Neural progenitor cell (in vitro differentiated cells): ENCODE measurements at regions not wholly inside any gene's neighbourhood (a gene's known extent, or its start where the extent isn't known, plus 50 kb on each side); places are given as distances from the start of the nearest gene placed in this dataset.
A peak's percentile ranks its signal among the peaks of the same experiment; 100 is the strongest.

ENCODE experiments used
- DNase-seq: peaks from one replicate; pipeline ENCODE4 v3.0.0-alpha.2; 2016; ENCODE audit warnings: low spot score
- H2AFZ ChIP-seq: fragments of 200-600 bp; sonication (generic); replicated peaks from 2 replicates; pipeline ENCODE4 v1.6.1; 2016; ENCODE audit warnings: antibody characterized with exemption
- H3F3A ChIP-seq: fragments of 200-600 bp; sonication (generic); 2 replicates; pipeline ENCODE4 v1.6.1; 2016; ENCODE audit warnings: antibody characterized with exemption, low read depth
- H3K27ac ChIP-seq: fragments of 200-600 bp; sonication (generic); 2 replicates; pipeline ENCODE4 v1.5.1; 2016; ENCODE audit warnings: mild to moderate bottlenecking
- H3K27me3 ChIP-seq: fragments of 200-600 bp; sonication (generic); 2 replicates; pipeline ENCODE4 v1.6.1; 2016; ENCODE audit warnings: mild to moderate bottlenecking, moderate library complexity
- H3K36me3 ChIP-seq: fragments of 200-600 bp; sonication (generic); 2 replicates; pipeline ENCODE4 v1.5.1; 2016
- H3K4me1 ChIP-seq: fragments of 200-600 bp; sonication (generic); 2 replicates; pipeline ENCODE4 v1.6.1; 2016; ENCODE audit warnings: mixed run types
- H3K4me2 ChIP-seq: fragments of 200-600 bp; sonication (generic); 2 replicates; pipeline ENCODE4 v1.6.1; 2016
- H3K4me3 ChIP-seq: fragments of 200-600 bp; sonication (generic); 2 replicates; pipeline ENCODE4 v1.5.1; 2016
- H3K79me2 ChIP-seq: fragments of 200-600 bp; sonication (generic); 2 replicates; pipeline ENCODE4 v1.6.1; 2016; ENCODE audit warnings: low read depth
- H3K9ac ChIP-seq: fragments of 200-600 bp; sonication (generic); 2 replicates; pipeline ENCODE4 v1.6.1; 2016
- H3K9me3 ChIP-seq: fragments of 200-600 bp; sonication (generic); 2 replicates; pipeline ENCODE4 v1.5.1; 2016; ENCODE audit warnings: low read depth
- H4K20me1 ChIP-seq: fragments of 200-600 bp; sonication (generic); 2 replicates; pipeline ENCODE4 v1.6.1; 2016; ENCODE audit warnings: low read depth
- H3K27ac Mint-ChIP-seq: 3 replicates; pipeline ENCODE4 v1.8.0; 2021; ENCODE audit warnings: mixed read lengths
- H3K27me3 Mint-ChIP-seq: 2 replicates; pipeline ENCODE4 v1.8.0; 2022; ENCODE audit warnings: low read depth, mild to moderate bottlenecking, inconsistent platforms, moderate library complexity, mixed read lengths; ENCODE audit not compliant: insufficient read depth
- H3K36me3 Mint-ChIP-seq: 3 replicates; pipeline ENCODE4 v1.8.0; 2021; ENCODE audit warnings: mixed read lengths
- H3K4me1 Mint-ChIP-seq: 3 replicates; pipeline ENCODE4 v1.8.0; 2021; ENCODE audit warnings: mixed read lengths
- H3K4me3 Mint-ChIP-seq: 3 replicates; pipeline ENCODE4 v1.8.0; 2021; ENCODE audit warnings: mild to moderate bottlenecking, moderate library complexity, mixed read lengths
- H3K9me3 Mint-ChIP-seq: 3 replicates; pipeline ENCODE4 v1.8.0; 2020; ENCODE audit warnings: mixed read lengths
- CTCF ChIP-seq: fragments of 200-600 bp; sonication (generic); IDR thresholded peaks from 2 replicates; pipeline ENCODE4 v1.5.1; 2017; ENCODE audit warnings: antibody characterized with exemption, mild to moderate bottlenecking
- EZH2 ChIP-seq: fragments of 200-600 bp; sonication (generic); IDR thresholded peaks from 2 replicates; pipeline ENCODE4 v1.6.1; 2017; ENCODE audit warnings: antibody characterized with exemption, mild to moderate bottlenecking, moderate library complexity
- EZH2phosphoT487 ChIP-seq: fragments of 200-600 bp; sonication (generic); IDR thresholded peaks from 2 replicates; pipeline ENCODE4 v1.6.1; 2017; ENCODE audit warnings: antibody characterized with exemption

GRCh38 chr21:16942703-16943102 is 570.1 kb upstream of the CXADR start:
- Histone ChIP-seq H3K27ac (no peak overlapping the region), H3K27me3 (no peaks in the 10 kb centered on the region), H3K79me2 (no peaks in the 10 kb centered on the region), H3K36me3 (no peaks in the 10 kb centered on the region), H4K20me1 (no peaks in the 10 kb centered on the region), H3F3A (no peaks in the 10 kb centered on the region), H3K4me2 (no peak overlapping the region), H3K9me3 (no peaks in the 10 kb centered on the region), H2AFZ (no peak overlapping the region), H3K4me3 (no peak overlapping the region), H3K9ac (no peak overlapping the region), H3K4me1 (no peaks in the 10 kb centered on the region)
- Mint-ChIP-seq H3K27me3 (no peaks in the 10 kb centered on the region), H3K9me3 (peaks cover 12% of the 10 kb centered on the region), H3K27ac (no peak overlapping the region), H3K4me1 (no peaks in the 10 kb centered on the region), H3K36me3 (peaks cover 2% of the 10 kb centered on the region), H3K4me3 (no peak overlapping the region)
- TF ChIP-seq CTCF (peak; percentile 63), EZH2 (no peak)
- DNase-seq = peak; percentile 63

GRCh38 chr21:16943231-16943630 is 569.6 kb upstream of the CXADR start:
- no peak overlapping the region for H3K4me3 Mint-ChIP-seq
- H3K27me3 Mint-ChIP-seq = no peaks in the 10 kb centered on the region
- DNase-seq = no peak
- no peak overlapping the region for H3K27ac ChIP-seq
- H3K4me3 ChIP-seq = no peak overlapping the region
- no peaks in the 10 kb centered on the region for H3K79me2 ChIP-seq
- H3K27ac Mint-ChIP-seq = no peak overlapping the region
- peaks cover 2% of the 10 kb centered on the region for H3K36me3 Mint-ChIP-seq
- no peak overlapping the region for H3K9ac ChIP-seq
- H3K27me3 ChIP-seq = no peaks in the 10 kb centered on the region
- H3K9me3 Mint-ChIP-seq = peaks cover 12% of the 10 kb centered on the region
- no peaks in the 10 kb centered on the region for H3K4me1 Mint-ChIP-seq
- TF ChIP-seq CTCF (no peak), EZH2phosphoT487 (no peak), EZH2 (no peak)
- H4K20me1 ChIP-seq = no peaks in the 10 kb centered on the region
- no peak overlapping the region for H3K4me2 ChIP-seq
- no peaks in the 10 kb centered on the region for H3K36me3 ChIP-seq
- no peak overlapping the region for H2AFZ ChIP-seq
- no peaks in the 10 kb centered on the region for H3K9me3 ChIP-seq
- no peaks in the 10 kb centered on the region for H3K4me1 ChIP-seq
- H3F3A ChIP-seq = no peaks in the 10 kb centered on the region

DNA sequence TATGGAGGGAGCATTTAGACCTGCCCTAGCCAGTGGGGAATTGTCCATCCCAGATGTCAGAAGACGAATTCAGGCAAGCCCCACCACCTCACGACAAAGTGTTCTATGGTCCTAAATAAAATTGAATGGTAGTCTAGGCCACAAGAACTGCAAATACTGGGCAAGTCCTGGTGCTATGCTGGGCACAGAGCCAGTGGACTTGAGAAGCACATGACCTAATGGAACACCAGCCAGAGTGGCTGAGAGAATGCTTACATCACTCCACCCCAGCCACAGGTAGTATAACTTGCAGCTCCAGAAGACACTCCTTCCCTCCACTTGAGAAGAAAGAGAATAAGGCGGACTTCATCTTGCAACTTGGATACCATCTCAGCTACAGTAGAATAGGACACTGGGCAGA is 567.3 kb upstream of the CXADR start:
- H3K4me3 Mint-ChIP-seq = no peak overlapping the region
- H3K9ac ChIP-seq = no peak overlapping the region
- no peaks in the 10 kb centered on the region for H3K36me3 ChIP-seq
- no peak for DNase-seq
- peaks cover 2% of the 10 kb centered on the region for H3K36me3 Mint-ChIP-seq
- no peaks in the 10 kb centered on the region for H3K4me1 Mint-ChIP-seq
- no peak overlapping the region for H3K27ac ChIP-seq
- no peaks in the 10 kb centered on the region for H3K4me1 ChIP-seq
- H3K9me3 Mint-ChIP-seq = peaks cover 11% of the 10 kb centered on the region
- no peaks in the 10 kb centered on the region for H4K20me1 ChIP-seq
- TF ChIP-seq CTCF = no peak
- no peak for TF ChIP-seq EZH2phosphoT487
- no peak for TF ChIP-seq EZH2
- no peaks in the 10 kb centered on the region for H3K79me2 ChIP-seq
- H3K27me3 ChIP-seq = no peaks in the 10 kb centered on the region
- no peaks in the 10 kb centered on the region for H3K9me3 ChIP-seq
- H3K27me3 Mint-ChIP-seq = peaks cover 2% of the 10 kb centered on the region
- no peaks in the 10 kb centered on the region for H3F3A ChIP-seq
- H3K27ac Mint-ChIP-seq = no peak overlapping the region
- no peak overlapping the region for H3K4me2 ChIP-seq
- H3K4me3 ChIP-seq = no peak overlapping the region
- H2AFZ ChIP-seq = no peak overlapping the region

GRCh38 chr21:16956824-16957223 is 556.0 kb upstream of the CXADR start:
- Mint-ChIP-seq H3K36me3 (no peaks in the 10 kb centered on the region), H3K9me3 (no peaks in the 10 kb centered on the region), H3K4me3 (no peak overlapping the region), H3K27ac (no peak overlapping the region), H3K4me1 (peaks cover 6% of the 10 kb centered on the region), H3K27me3 (no peaks in the 10 kb centered on the region)
- TF ChIP-seq EZH2 (no peak), CTCF (no peak), EZH2phosphoT487 (no peak)
- Histone ChIP-seq H3K9me3 (no peaks in the 10 kb centered on the region), H3K27ac (no peak overlapping the region), H3K4me2 (no peak overlapping the region), H3K4me3 (no peak overlapping the region), H3K36me3 (no peaks in the 10 kb centered on the region), H3K27me3 (no peaks in the 10 kb centered on the region), H3K9ac (no peak overlapping the region), H2AFZ (no peak overlapping the region), H3F3A (no peaks in the 10 kb centered on the region), H4K20me1 (no peaks in the 10 kb centered on the region), H3K4me1 (peaks cover 6% of the 10 kb centered on the region), H3K79me2 (no peaks in the 10 kb centered on the region)
- DNase-seq = no peak
